ENCODE measurements at regions not wholly inside any gene's neighbourhood (a gene's known extent, or its start where the extent isn't known, plus 50 kb on each side); places are given as distances from the start of the nearest gene placed in this dataset.

- no peak for DNase-seq
Observed at GRCh38 chr5:159669559-159669958, 246.7 kb upstream of the ADRA1B start.

GRCh38 chr5:159671886-159672285 lies 244.4 kb upstream of the ADRA1B start:
- ATAC-seq (ENCODE audit: insufficient read depth, low read depth) = no peak
- TF ChIP-seq EZH2 (IDR thresholded peaks at IDR 0.05; ENCODE audit: borderline replicate concordance, low read depth, low read length, severe bottlenecking) = no peak
- no peak for TF ChIP-seq CTCF (IDR thresholded peaks at IDR 0.05; ENCODE audit: borderline replicate concordance, extremely low read depth, low read length, poor library complexity, severe bottlenecking)

More at GRCh38 chr5:159669559-159669958, 246.7 kb upstream of the ADRA1B start:
- H3K27me3 ChIP-seq (ENCODE audit: insufficient read depth, low read length, poor library complexity) = no peaks in the 10 kb centered on the region
- no peaks in the 10 kb centered on the region for H3K36me3 ChIP-seq (ENCODE audit: insufficient read depth, low read length)
- no peaks in the 10 kb centered on the region for H4K20me1 ChIP-seq (ENCODE audit: insufficient read depth, low read length)
- no peak overlapping the region for H3K4me3 ChIP-seq (ENCODE audit: low read depth in 1 of 2, low read length in 2 of 2)
- no peak overlapping the region for H2AFZ ChIP-seq (ENCODE audit: low read depth, low read length)
- H3K9me3 ChIP-seq (ENCODE audit: insufficient read depth, low read length, severe bottlenecking) = peaks cover 4% of the 10 kb centered on the region
- H3K4me2 ChIP-seq (ENCODE audit: insufficient read depth, low read length) = no peak overlapping the region
- H3K27ac ChIP-seq (ENCODE audit: low read length) = no peak overlapping the region
- H3K4me1 ChIP-seq (ENCODE audit: insufficient read depth, low read length) = no peaks in the 10 kb centered on the region
- no peaks in the 10 kb centered on the region for H3K79me2 ChIP-seq (ENCODE audit: insufficient read depth, low read length)
- ATAC-seq (ENCODE audit: insufficient read depth, low read depth) = no peak
- H3K9ac ChIP-seq (ENCODE audit: low read depth, low read length) = no peak overlapping the region
- TF ChIP-seq CTCF (IDR thresholded peaks at IDR 0.05; ENCODE audit: borderline replicate concordance, extremely low read depth, low read length, poor library complexity, severe bottlenecking) (no peak), EZH2 (IDR thresholded peaks at IDR 0.05; ENCODE audit: borderline replicate concordance, low read depth, low read length, severe bottlenecking) (no peak)

GRCh38 chr5:159673538-159673937 lies 242.7 kb upstream of the ADRA1B start:
- Histone ChIP-seq H3K9ac (ENCODE audit: low read depth, low read length) (no peak overlapping the region), H3K4me3 (ENCODE audit: low read depth in 1 of 2, low read length in 2 of 2) (no peak overlapping the region), H4K20me1 (ENCODE audit: insufficient read depth, low read length) (no peaks in the 10 kb centered on the region), H3K27me3 (ENCODE audit: insufficient read depth, low read length, poor library complexity) (no peaks in the 10 kb centered on the region), H3K4me2 (ENCODE audit: insufficient read depth, low read length) (no peak overlapping the region), H3K79me2 (ENCODE audit: insufficient read depth, low read length) (no peaks in the 10 kb centered on the region), H3K36me3 (ENCODE audit: insufficient read depth, low read length) (no peaks in the 10 kb centered on the region), H3K4me1 (ENCODE audit: insufficient read depth, low read length) (no peaks in the 10 kb centered on the region), H3K9me3 (ENCODE audit: insufficient read depth, low read length, severe bottlenecking) (peaks cover 7% of the 10 kb centered on the region), H3K27ac (ENCODE audit: low read length) (no peak overlapping the region), H2AFZ (ENCODE audit: low read depth, low read length) (no peak overlapping the region)
- no peak for TF ChIP-seq EZH2 (IDR thresholded peaks at IDR 0.05; ENCODE audit: borderline replicate concordance, low read depth, low read length, severe bottlenecking)
- no peak for TF ChIP-seq CTCF (IDR thresholded peaks at IDR 0.05; ENCODE audit: borderline replicate concordance, extremely low read depth, low read length, poor library complexity, severe bottlenecking)
- DNase-seq (no peak), ATAC-seq (ENCODE audit: insufficient read depth, low read depth) (no peak)

More at GRCh38 chr5:159671886-159672285, 244.4 kb upstream of the ADRA1B start:
- DNase-seq = no peak
- Histone ChIP-seq H3K79me2 (ENCODE audit: insufficient read depth, low read length) (no peaks in the 10 kb centered on the region), H3K4me1 (ENCODE audit: insufficient read depth, low read length) (no peaks in the 10 kb centered on the region), H3K4me3 (ENCODE audit: low read depth in 1 of 2, low read length in 2 of 2) (no peak overlapping the region), H3K4me2 (ENCODE audit: insufficient read depth, low read length) (no peak overlapping the region), H2AFZ (ENCODE audit: low read depth, low read length) (no peak overlapping the region), H4K20me1 (ENCODE audit: insufficient read depth, low read length) (no peaks in the 10 kb centered on the region), H3K9me3 (ENCODE audit: insufficient read depth, low read length, severe bottlenecking) (peaks cover 5% of the 10 kb centered on the region), H3K36me3 (ENCODE audit: insufficient read depth, low read length) (no peaks in the 10 kb centered on the region), H3K9ac (ENCODE audit: low read depth, low read length) (no peak overlapping the region), H3K27me3 (ENCODE audit: insufficient read depth, low read length, poor library complexity) (no peaks in the 10 kb centered on the region), H3K27ac (ENCODE audit: low read length) (no peak overlapping the region)
